ENCODE measurements at regions not wholly inside any gene's neighbourhood (a gene's known extent, or its start where the extent isn't known, plus 50 kb on each side); places are given as distances from the start of the nearest gene placed in this dataset.
"Not testable (repeated sequence)": the region's sequence is repeated elsewhere in the genome, so short reads cannot be mapped to it uniquely, and the experiment has no call there.

- TF ChIP-seq, protein P1, sequence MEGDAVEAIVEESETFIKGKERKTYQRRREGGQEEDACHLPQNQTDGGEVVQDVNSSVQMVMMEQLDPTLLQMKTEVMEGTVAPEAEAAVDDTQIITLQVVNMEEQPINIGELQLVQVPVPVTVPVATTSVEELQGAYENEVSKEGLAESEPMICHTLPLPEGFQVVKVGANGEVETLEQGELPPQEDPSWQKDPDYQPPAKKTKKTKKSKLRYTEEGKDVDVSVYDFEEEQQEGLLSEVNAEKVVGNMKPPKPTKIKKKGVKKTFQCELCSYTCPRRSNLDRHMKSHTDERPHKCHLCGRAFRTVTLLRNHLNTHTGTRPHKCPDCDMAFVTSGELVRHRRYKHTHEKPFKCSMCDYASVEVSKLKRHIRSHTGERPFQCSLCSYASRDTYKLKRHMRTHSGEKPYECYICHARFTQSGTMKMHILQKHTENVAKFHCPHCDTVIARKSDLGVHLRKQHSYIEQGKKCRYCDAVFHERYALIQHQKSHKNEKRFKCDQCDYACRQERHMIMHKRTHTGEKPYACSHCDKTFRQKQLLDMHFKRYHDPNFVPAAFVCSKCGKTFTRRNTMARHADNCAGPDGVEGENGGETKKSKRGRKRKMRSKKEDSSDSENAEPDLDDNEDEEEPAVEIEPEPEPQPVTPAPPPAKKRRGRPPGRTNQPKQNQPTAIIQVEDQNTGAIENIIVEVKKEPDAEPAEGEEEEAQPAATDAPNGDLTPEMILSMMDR (conservative IDR thresholded peaks at IDR 0.05), result no peak
- TF ChIP-seq ZFX (IDR thresholded peaks at IDR 0.05), result no peak
- no peak overlapping the region for H3K27ac ChIP-seq
Observed at GRCh38 chr20:55417836-55418235, 587.5 kb downstream of the CBLN4 start.

DNA sequence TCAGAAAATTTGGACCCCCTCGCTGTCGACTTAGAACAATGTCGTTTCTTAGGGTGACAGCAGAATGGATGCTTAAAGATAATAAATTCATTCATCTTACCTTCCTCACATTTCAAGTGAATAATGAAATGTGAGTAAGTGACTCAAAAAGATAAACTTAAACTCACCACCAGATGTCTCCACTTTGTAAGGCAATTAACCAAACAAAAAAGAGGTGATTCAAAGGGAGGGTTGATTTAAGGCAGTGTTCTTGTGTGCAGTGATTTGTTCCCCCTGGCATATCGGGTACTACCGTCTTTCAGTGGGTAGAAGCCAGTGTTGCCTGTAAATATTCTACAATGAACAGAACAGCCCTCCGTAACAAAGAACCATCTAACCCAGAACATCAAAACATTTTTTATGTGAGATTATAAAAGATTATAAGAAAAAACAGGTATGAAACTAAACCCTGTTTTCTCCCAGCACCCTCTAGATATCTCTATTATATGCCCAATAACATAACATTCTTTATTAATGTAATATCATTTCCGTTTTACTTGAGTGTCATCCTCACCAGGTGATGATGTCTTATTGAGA is 589.7 kb downstream of the CBLN4 start:
- no peak overlapping the region for H3K27ac ChIP-seq
- TF ChIP-seq, protein P1 (conservative IDR thresholded peaks at IDR 0.05), result peak; percentile 67
- no peak for TF ChIP-seq ZFX (IDR thresholded peaks at IDR 0.05)

DNA sequence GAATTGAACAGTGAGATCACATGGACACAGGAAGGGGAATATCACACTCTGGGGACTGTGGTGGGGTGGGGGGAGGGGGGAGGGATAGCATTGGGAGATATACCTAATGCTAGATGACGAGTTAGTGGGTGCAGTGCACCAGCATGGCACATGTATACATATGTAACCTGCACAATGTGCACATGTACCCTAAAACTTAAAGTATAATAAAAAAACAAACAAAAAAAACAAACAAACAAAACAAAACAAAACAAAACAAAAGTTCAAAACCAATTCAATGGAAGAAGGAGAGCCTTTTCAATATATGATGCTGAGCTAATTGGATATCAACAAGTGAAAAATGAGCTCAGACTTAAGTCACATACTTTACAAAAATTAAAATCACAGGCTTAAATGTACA is 592.8 kb downstream of the CBLN4 start:
- H3K27ac ChIP-seq, result not testable (repeated sequence)

DNA sequence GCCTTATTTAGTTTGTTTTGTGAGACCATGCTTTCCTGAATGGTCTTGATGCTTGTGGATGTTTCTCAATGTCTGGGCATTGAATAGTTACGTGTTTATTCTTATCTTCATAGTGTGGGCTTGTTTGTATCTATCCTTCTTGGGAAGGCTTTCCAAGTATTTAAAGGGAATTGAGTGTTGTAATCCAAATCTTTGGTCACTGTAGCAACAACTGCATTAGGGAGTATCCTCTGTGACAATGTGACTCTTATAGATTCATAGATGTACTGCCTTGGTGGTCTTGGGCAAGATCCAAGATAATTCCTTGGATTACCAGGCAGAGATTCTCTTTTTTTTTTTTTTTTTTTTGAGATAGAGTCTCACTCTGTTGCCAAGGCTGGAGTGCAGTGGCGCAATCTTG is 598.4 kb downstream of the CBLN4 start:
- no peak overlapping the region for H3K27ac ChIP-seq
- no peak for TF ChIP-seq ZFX (IDR thresholded peaks at IDR 0.05)
- TF ChIP-seq, protein P1 (conservative IDR thresholded peaks at IDR 0.05), result no peak

- no peak overlapping the region for H3K27ac ChIP-seq
- TF ChIP-seq, protein P1 (conservative IDR thresholded peaks at IDR 0.05), result no peak
Observed at GRCh38 chr20:55394592-55394991, 610.7 kb downstream of the CBLN4 start.

- H3K27ac ChIP-seq, result no peak overlapping the region
- TF ChIP-seq ZFX (IDR thresholded peaks at IDR 0.05), result no peak
- TF ChIP-seq, protein P1 (conservative IDR thresholded peaks at IDR 0.05), result no peak
Observed at GRCh38 chr20:55390791-55391190, 614.5 kb downstream of the CBLN4 start.

GRCh38 chr20:55386686-55387085 is 618.6 kb downstream of the CBLN4 start:
- no peak overlapping the region for H3K27ac ChIP-seq
- no peak for TF ChIP-seq ZFX (IDR thresholded peaks at IDR 0.05)
- TF ChIP-seq, protein P1 (conservative IDR thresholded peaks at IDR 0.05), result no peak

DNA sequence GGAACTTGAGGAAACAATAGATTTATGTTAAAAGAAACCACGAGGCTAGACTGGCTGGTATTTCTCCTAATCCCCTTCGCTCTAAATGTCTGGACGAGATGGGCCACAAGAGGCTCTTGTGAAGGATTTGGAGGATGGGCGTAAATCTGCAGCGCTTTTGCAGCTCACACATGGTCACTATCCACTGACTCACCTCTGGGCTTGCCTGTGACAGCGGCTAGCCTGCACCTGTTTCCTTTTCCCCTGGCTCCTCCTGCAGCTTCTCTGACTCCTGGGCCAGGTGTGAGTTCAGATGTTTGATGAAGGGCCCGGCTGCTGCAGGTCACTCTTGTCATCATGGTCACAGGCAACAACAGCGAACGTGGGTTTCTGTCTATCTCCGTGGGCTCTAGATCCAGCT is 629.4 kb downstream of the CBLN4 start:
- TF ChIP-seq, protein P1 (conservative IDR thresholded peaks at IDR 0.05), result no peak
- no peak for TF ChIP-seq ZFX (IDR thresholded peaks at IDR 0.05)

More for the DNA sequence above, 629.4 kb downstream of the CBLN4 start:
- no peak overlapping the region for H3K27ac ChIP-seq
